GM12892 (cell line): ENCODE measurements at regions not wholly inside any gene's neighbourhood (a gene's known extent, or its start where the extent isn't known, plus 50 kb on each side); places are given as distances from the start of the nearest gene placed in this dataset.

Experiments
- POLR2A ChIP-seq: IDR thresholded peaks from 2 replicates; pipeline ENCODE4 v1.6.1; 2011; ENCODE audit warnings: low read depth, low read length, control low read depth
- POLR2AphosphoS5 ChIP-seq: IDR thresholded peaks from 2 replicates; pipeline ENCODE4 v1.6.1; 2011; ENCODE audit warnings: low read depth, low read length, control low read depth

DNA sequence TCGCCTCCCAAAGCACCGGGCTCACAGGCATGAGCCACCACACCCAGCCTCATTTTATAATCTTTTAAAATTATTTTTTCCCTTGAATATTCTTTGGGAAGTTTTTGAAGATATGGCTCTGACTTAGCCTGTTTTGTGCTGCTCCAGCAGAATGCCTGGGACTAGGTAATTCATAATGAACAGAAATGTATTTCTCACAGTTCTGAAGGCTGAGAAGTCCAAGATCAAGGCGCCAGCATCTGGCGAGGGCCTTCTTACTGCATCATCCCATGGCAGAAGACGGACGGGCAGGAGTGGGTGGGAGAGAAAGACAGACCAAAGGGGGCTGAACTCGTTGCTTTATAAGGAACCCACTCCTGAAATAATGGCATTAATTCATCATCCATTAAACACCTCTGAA, 99.0 kb upstream of the SLC25A33 start:
- TF ChIP-seq POLR2AphosphoS5 (no peak), POLR2A (no peak)
